ENCODE measurements at regions not wholly inside any gene's neighbourhood (a gene's known extent, or its start where the extent isn't known, plus 50 kb on each side); places are given as distances from the start of the nearest gene placed in this dataset.

- Mint-ChIP-seq H3K36me3 (ENCODE audit: low read depth) (no peaks in the 10 kb centered on the region), H3K9me3 (no peaks in the 10 kb centered on the region), H3K4me1 (no peaks in the 10 kb centered on the region), H3K27me3 (peaks cover 3% of the 10 kb centered on the region), H3K27ac (no peak overlapping the region), H3K4me3 (no peak overlapping the region)
- CTCF ChIA-PET = no interaction called here
- no peak for DNase-seq
- POLR2A ChIA-PET = no interaction called here
Measured at GRCh38 chr10:83945982-83946718, 193.2 kb upstream of the GHITM start.

GRCh38 chr10:83952314-83952713 lies 187.0 kb upstream of the GHITM start:
- Mint-ChIP-seq H3K9me3 (no peaks in the 10 kb centered on the region), H3K36me3 (ENCODE audit: low read depth) (no peaks in the 10 kb centered on the region), H3K27me3 (no peaks in the 10 kb centered on the region), H3K27ac (no peak overlapping the region), H3K4me1 (peaks cover 6% of the 10 kb centered on the region), H3K4me3 (no peak overlapping the region)
- ChIA-PET CTCF (no interaction called here), POLR2A (no interaction called here)
- no peak for DNase-seq

GRCh38 chr10:83953589-83953988 lies 185.7 kb upstream of the GHITM start:
- POLR2A ChIA-PET = no interaction called here
- Mint-ChIP-seq H3K4me3 (no peak overlapping the region), H3K27me3 (no peaks in the 10 kb centered on the region), H3K36me3 (ENCODE audit: low read depth) (no peaks in the 10 kb centered on the region), H3K4me1 (peaks cover 6% of the 10 kb centered on the region), H3K27ac (no peak overlapping the region), H3K9me3 (no peaks in the 10 kb centered on the region)
- no peak for DNase-seq
- CTCF ChIA-PET = no interaction called here

- DNase-seq = no peak
- Mint-ChIP-seq H3K27me3 (no peaks in the 10 kb centered on the region), H3K4me1 (peaks cover 6% of the 10 kb centered on the region), H3K4me3 (no peak overlapping the region), H3K27ac (no peak overlapping the region), H3K36me3 (ENCODE audit: low read depth) (no peaks in the 10 kb centered on the region), H3K9me3 (no peaks in the 10 kb centered on the region)
- ChIA-PET POLR2A (no interaction called here), CTCF (no interaction called here)
Measured at GRCh38 chr10:83954193-83954799, 185.0 kb upstream of the GHITM start.

- CTCF ChIA-PET = no interaction called here
- H3K4me1 Mint-ChIP-seq = peaks cover 6% of the 10 kb centered on the region
- H3K27me3 Mint-ChIP-seq = no peaks in the 10 kb centered on the region
- POLR2A ChIA-PET = no interaction called here
- no peaks in the 10 kb centered on the region for H3K9me3 Mint-ChIP-seq
- no peak overlapping the region for H3K4me3 Mint-ChIP-seq
- H3K36me3 Mint-ChIP-seq (ENCODE audit: low read depth) = no peaks in the 10 kb centered on the region
- no peak for DNase-seq
- no peak overlapping the region for H3K27ac Mint-ChIP-seq
Measured at GRCh38 chr10:83955406-83955805, 183.9 kb upstream of the GHITM start.

GRCh38 chr10:83957168-83957947 lies 182.0 kb upstream of the GHITM start:
- H3K4me3 Mint-ChIP-seq = no peak overlapping the region

DNA sequence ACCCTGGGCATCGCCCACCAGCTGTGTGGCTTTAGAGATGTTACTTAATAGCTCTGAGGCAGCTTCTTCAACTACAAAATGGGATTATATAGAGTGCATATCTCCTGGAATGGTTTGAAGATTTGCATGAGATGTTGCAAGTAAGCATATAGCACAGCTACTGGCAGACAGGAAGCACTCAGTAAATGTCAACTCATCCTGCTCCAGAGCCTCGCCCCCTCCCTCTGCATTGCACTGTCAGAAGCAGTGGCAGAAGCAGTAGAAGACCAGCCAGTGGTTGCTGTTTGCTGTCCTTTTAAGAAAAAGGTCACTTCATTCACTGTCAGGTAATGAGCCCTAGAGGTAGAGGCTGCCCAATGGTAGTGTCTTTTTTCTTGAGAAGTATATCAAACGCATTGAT lies 180.0 kb upstream of the GHITM start:
- no peak for DNase-seq
- peaks cover 2% of the 10 kb centered on the region for H3K27me3 Mint-ChIP-seq
- H3K4me3 Mint-ChIP-seq = no peak overlapping the region
- no peaks in the 10 kb centered on the region for H3K36me3 Mint-ChIP-seq (ENCODE audit: low read depth)
- POLR2A ChIA-PET = no interaction called here
- H3K4me1 Mint-ChIP-seq = peaks cover 4% of the 10 kb centered on the region
- H3K9me3 Mint-ChIP-seq = no peaks in the 10 kb centered on the region
- CTCF ChIA-PET = interaction anchor here (1.3 kb wide), 1 partner anchor 88 kb away, joined by 4 read pairs; no protein-coding TSS in a partner anchor
- H3K27ac Mint-ChIP-seq = no peak overlapping the region

More at GRCh38 chr10:83957168-83957947, 182.0 kb upstream of the GHITM start:
- no peak for DNase-seq
- Mint-ChIP-seq H3K36me3 (ENCODE audit: low read depth) (no peaks in the 10 kb centered on the region), H3K27me3 (no peaks in the 10 kb centered on the region), H3K9me3 (no peaks in the 10 kb centered on the region), H3K27ac (no peak overlapping the region), H3K4me1 (peaks cover 6% of the 10 kb centered on the region)
- CTCF ChIA-PET = no interaction called here
- POLR2A ChIA-PET = no interaction called here

DNA sequence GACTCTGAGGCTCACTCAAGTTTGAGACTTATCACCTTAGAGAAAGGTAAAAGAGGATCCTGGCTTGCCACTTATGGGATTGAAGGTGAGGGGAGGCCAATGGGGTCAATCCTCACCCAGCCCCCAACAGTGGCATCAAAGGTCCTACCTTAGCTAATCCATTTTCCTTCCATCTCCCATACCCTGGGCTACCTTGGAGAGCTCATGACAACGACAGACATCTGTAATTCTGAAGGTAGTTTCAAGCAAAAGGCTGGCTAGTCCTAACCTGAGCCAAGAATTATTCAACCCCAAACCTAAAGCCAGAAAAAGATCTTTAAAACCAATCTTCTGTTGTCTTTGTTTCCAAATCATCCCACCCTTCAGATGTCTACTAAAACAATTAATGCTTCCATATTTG lies 179.2 kb upstream of the GHITM start:
- no peak for DNase-seq
- H3K4me1 Mint-ChIP-seq = no peaks in the 10 kb centered on the region
- ChIA-PET CTCF (interaction anchor here (1.3 kb wide), 1 partner anchor 89 kb away, joined by 4 read pairs; no protein-coding TSS in a partner anchor), POLR2A (interaction anchor here (0.7 kb wide), 1 partner anchor 503 kb away, joined by 3 read pairs; no protein-coding TSS in a partner anchor)
- H3K36me3 Mint-ChIP-seq (ENCODE audit: low read depth) = no peaks in the 10 kb centered on the region
- peaks cover 2% of the 10 kb centered on the region for H3K27me3 Mint-ChIP-seq
- no peak overlapping the region for H3K27ac Mint-ChIP-seq
- no peaks in the 10 kb centered on the region for H3K9me3 Mint-ChIP-seq
- no peak overlapping the region for H3K4me3 Mint-ChIP-seq

GRCh38 chr10:83961620-83962019 lies 177.7 kb upstream of the GHITM start:
- H3K4me3 Mint-ChIP-seq = no peak overlapping the region
- no peak overlapping the region for H3K27ac Mint-ChIP-seq
- DNase-seq = no peak

DNA sequence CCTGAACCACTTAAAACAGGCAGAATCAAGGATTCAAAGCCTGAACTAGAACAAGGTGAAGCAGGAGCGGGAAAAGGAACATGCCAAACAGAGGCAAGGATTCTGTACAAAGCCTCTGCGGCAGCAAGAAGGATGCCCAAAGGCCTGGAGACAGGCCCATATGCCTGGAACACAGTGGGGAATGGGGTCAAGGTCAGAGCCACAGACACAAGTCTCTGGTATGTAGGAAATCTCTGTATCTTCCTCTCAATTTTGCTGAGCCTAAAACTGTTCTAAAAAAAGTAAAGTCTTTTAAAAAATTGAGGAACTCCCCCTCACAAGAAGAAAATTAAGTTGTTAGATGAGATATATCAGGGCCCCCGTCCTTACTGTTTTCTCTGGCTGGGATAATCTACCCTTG lies 175.9 kb upstream of the GHITM start:
- CTCF ChIA-PET = no interaction called here
- peaks cover 2% of the 10 kb centered on the region for H3K27me3 Mint-ChIP-seq
- H3K4me3 Mint-ChIP-seq = no peak overlapping the region
- H3K27ac Mint-ChIP-seq = no peak overlapping the region
- H3K36me3 Mint-ChIP-seq (ENCODE audit: low read depth) = no peaks in the 10 kb centered on the region
- POLR2A ChIA-PET = no interaction called here
- DNase-seq = no peak
- no peaks in the 10 kb centered on the region for H3K4me1 Mint-ChIP-seq
- H3K9me3 Mint-ChIP-seq = no peaks in the 10 kb centered on the region

More at GRCh38 chr10:83961620-83962019, 177.7 kb upstream of the GHITM start:
- Mint-ChIP-seq H3K4me1 (no peaks in the 10 kb centered on the region), H3K27me3 (peaks cover 2% of the 10 kb centered on the region), H3K36me3 (ENCODE audit: low read depth) (no peaks in the 10 kb centered on the region), H3K9me3 (no peaks in the 10 kb centered on the region)
- CTCF ChIA-PET = no interaction called here
- POLR2A ChIA-PET = no interaction called here

DNA sequence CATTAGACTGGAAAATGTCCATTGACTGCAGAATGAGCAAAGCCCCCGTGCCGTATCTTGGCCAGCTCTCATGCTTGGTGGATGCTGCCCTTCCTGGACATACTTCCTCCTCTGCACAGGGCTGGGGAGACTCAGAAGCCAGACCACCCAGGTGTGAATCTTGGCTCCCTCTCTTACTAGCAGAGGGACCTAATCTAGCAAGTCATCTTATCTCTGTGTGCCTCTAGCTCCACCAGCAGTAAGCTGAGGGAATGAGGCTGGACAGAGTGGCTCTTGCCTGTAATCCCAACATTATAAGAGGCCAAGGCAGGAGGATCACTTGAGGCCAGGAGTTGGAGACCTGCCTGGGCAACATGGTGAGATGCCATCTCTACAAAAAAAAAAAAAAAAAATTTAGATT lies 173.8 kb upstream of the GHITM start:
- Mint-ChIP-seq H3K27ac (no peak overlapping the region), H3K36me3 (ENCODE audit: low read depth) (no peaks in the 10 kb centered on the region), H3K4me3 (no peak overlapping the region), H3K9me3 (no peaks in the 10 kb centered on the region), H3K27me3 (peaks cover 2% of the 10 kb centered on the region), H3K4me1 (no peaks in the 10 kb centered on the region)
- ChIA-PET POLR2A (no interaction called here), CTCF (no interaction called here)
- no peak for DNase-seq

DNA sequence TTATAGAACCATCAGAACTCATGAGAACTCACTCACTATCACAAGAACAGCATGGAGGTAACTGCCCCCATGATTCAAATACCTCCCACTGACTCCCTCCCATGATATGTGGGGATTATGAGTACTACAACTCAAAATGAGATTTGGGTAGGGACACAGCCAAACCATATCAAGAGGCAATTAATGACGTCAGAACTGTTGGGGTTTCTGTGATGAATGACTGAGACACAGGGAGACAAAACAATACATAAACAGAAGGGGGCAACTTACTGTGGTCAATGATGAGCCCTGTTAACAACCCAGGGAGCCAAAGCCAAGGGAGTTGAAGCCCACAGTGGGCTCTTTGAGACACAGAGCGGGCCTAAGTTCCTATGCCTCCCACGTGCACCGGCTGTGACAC lies 171.3 kb upstream of the GHITM start:
- Mint-ChIP-seq H3K36me3 (ENCODE audit: low read depth) (no peaks in the 10 kb centered on the region), H3K27ac (no peak overlapping the region), H3K9me3 (no peaks in the 10 kb centered on the region), H3K4me1 (no peaks in the 10 kb centered on the region), H3K4me3 (no peak overlapping the region), H3K27me3 (peaks cover 2% of the 10 kb centered on the region)
- ChIA-PET CTCF (no interaction called here), POLR2A (no interaction called here)
- no peak for DNase-seq

DNA sequence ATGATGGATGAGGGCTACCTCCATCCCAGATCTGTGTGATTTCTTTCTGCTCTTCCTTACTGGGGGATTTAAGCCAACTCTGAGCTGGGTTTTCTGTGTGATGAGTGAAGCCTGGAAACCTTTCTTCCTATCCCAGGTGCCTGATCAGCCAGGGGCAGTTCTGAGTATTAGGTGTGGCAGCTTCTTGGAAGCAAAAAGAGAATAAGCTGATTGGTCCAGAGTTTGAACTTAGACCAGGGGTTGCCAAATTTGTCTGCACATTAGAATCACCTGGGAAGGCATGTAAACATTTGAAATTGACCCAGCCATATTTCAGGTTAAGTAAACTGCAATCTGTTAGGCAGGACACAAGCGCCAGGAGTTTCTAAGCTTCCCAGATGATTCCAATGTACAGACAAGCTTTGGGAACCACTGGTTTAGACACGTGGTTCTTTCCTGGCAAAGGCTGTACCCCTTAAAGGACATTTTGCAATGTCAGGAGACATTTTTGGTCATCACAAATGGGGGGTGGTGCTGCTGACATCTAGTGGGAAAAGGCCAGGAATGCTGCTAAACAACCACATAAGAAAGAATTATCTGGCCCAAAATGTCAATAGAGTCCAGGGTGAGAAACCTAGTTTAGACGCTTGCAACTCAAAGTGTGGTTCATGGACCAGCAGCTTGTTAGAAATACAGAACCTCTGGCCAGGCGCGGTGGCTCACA lies 160.5 kb upstream of the GHITM start:
- H3K27ac Mint-ChIP-seq = no peak overlapping the region
- no peak for DNase-seq
- no peaks in the 10 kb centered on the region for H3K9me3 Mint-ChIP-seq
- no peaks in the 10 kb centered on the region for H3K27me3 Mint-ChIP-seq
- POLR2A ChIA-PET = no interaction called here
- CTCF ChIA-PET = no interaction called here
- H3K4me1 Mint-ChIP-seq = no peaks in the 10 kb centered on the region
- no peaks in the 10 kb centered on the region for H3K36me3 Mint-ChIP-seq (ENCODE audit: low read depth)
- no peak overlapping the region for H3K4me3 Mint-ChIP-seq
